Activated naive CD8-positive, alpha-beta T cell (primary cell): ENCODE measurements at regions not wholly inside any gene's neighbourhood (a gene's known extent, or its start where the extent isn't known, plus 50 kb on each side); places are given as distances from the start of the nearest gene placed in this dataset.

Experiments
- H3K27ac Mint-ChIP-seq: one replicate; pipeline ENCODE4 v1.8.0; 2021; ENCODE audit warnings: mixed read lengths
- H3K27me3 Mint-ChIP-seq: one replicate; pipeline ENCODE4 v1.8.0; 2021; ENCODE audit warnings: mixed read lengths
- H3K36me3 Mint-ChIP-seq: one replicate; pipeline ENCODE4 v1.8.0; 2021; ENCODE audit warnings: mixed read lengths
- H3K4me1 Mint-ChIP-seq: one replicate; pipeline ENCODE4 v1.8.0; 2021; ENCODE audit warnings: low read depth, mixed read lengths
- H3K4me3 Mint-ChIP-seq: one replicate; pipeline ENCODE4 v1.8.0; 2021; ENCODE audit warnings: mild to moderate bottlenecking, mixed read lengths
- H3K9me3 Mint-ChIP-seq: one replicate; pipeline ENCODE4 v1.8.0; 2021; ENCODE audit warnings: low read depth, mixed read lengths

GRCh38 chr12:20018406-20018805 is 349.9 kb upstream of the PDE3A start:
- Mint-ChIP-seq H3K27ac (no peak overlapping the region), H3K4me3 (no peak overlapping the region), H3K36me3 (no peaks in the 10 kb centered on the region), H3K27me3 (no peaks in the 10 kb centered on the region), H3K9me3 (peaks cover 4% of the 10 kb centered on the region), H3K4me1 (no peaks in the 10 kb centered on the region)

- H3K27ac Mint-ChIP-seq = no peak overlapping the region
- no peaks in the 10 kb centered on the region for H3K4me1 Mint-ChIP-seq
- H3K9me3 Mint-ChIP-seq = no peaks in the 10 kb centered on the region
- no peak overlapping the region for H3K4me3 Mint-ChIP-seq
- peaks cover 1% of the 10 kb centered on the region for H3K27me3 Mint-ChIP-seq
- H3K36me3 Mint-ChIP-seq = no peaks in the 10 kb centered on the region
These were observed 344.1 kb upstream of the PDE3A start for GRCh38 chr12:20024194-20024593.

GRCh38 chr12:20028033-20028432 is 340.3 kb upstream of the PDE3A start:
- Mint-ChIP-seq H3K36me3 (no peaks in the 10 kb centered on the region), H3K4me1 (no peaks in the 10 kb centered on the region), H3K4me3 (no peak overlapping the region), H3K27me3 (peaks cover 3% of the 10 kb centered on the region), H3K27ac (no peak overlapping the region), H3K9me3 (no peaks in the 10 kb centered on the region)

- peaks cover 3% of the 10 kb centered on the region for H3K27me3 Mint-ChIP-seq
- no peaks in the 10 kb centered on the region for H3K4me1 Mint-ChIP-seq
- H3K9me3 Mint-ChIP-seq = no peaks in the 10 kb centered on the region
- H3K27ac Mint-ChIP-seq = no peak overlapping the region
- no peak overlapping the region for H3K4me3 Mint-ChIP-seq
- no peaks in the 10 kb centered on the region for H3K36me3 Mint-ChIP-seq
These were observed 337.5 kb upstream of the PDE3A start for GRCh38 chr12:20030826-20031225.

GRCh38 chr12:20039562-20039961 is 328.8 kb upstream of the PDE3A start:
- H3K4me1 Mint-ChIP-seq = no peaks in the 10 kb centered on the region
- no peaks in the 10 kb centered on the region for H3K9me3 Mint-ChIP-seq
- H3K36me3 Mint-ChIP-seq = no peaks in the 10 kb centered on the region

DNA sequence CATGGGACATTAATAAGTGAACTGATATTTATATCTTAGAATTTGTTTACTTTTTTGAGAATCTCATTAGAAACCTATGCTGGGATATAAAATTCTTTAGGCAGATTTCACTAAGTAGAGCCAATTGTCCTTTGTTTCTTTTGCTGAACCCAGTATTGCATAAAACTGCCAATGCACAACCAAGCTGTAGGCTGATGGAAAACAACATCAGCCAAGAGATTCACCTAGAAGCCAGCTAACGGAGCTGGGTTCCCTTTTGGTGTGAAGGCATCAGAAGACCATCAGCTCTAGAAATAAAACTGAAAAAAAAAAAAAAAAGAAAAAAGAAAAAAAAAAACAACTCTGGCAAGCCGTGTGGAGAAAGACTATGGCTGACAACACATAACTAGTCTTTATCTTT is 328.2 kb upstream of the PDE3A start:
- H3K36me3 Mint-ChIP-seq = no peaks in the 10 kb centered on the region
- H3K4me1 Mint-ChIP-seq = no peaks in the 10 kb centered on the region
- H3K9me3 Mint-ChIP-seq = no peaks in the 10 kb centered on the region
- H3K4me3 Mint-ChIP-seq = no peak overlapping the region
- H3K27ac Mint-ChIP-seq = no peak overlapping the region
- H3K27me3 Mint-ChIP-seq = peaks cover 2% of the 10 kb centered on the region

More at GRCh38 chr12:20039562-20039961, 328.8 kb upstream of the PDE3A start:
- H3K4me3 Mint-ChIP-seq = no peak overlapping the region
- peaks cover 2% of the 10 kb centered on the region for H3K27me3 Mint-ChIP-seq
- H3K27ac Mint-ChIP-seq = no peak overlapping the region

- no peak overlapping the region for H3K27ac Mint-ChIP-seq
- H3K4me1 Mint-ChIP-seq = no peaks in the 10 kb centered on the region
- H3K36me3 Mint-ChIP-seq = no peaks in the 10 kb centered on the region
- no peak overlapping the region for H3K4me3 Mint-ChIP-seq
- no peaks in the 10 kb centered on the region for H3K9me3 Mint-ChIP-seq
- H3K27me3 Mint-ChIP-seq = peaks cover 2% of the 10 kb centered on the region
These were observed 327.5 kb upstream of the PDE3A start for GRCh38 chr12:20040831-20041230.

DNA sequence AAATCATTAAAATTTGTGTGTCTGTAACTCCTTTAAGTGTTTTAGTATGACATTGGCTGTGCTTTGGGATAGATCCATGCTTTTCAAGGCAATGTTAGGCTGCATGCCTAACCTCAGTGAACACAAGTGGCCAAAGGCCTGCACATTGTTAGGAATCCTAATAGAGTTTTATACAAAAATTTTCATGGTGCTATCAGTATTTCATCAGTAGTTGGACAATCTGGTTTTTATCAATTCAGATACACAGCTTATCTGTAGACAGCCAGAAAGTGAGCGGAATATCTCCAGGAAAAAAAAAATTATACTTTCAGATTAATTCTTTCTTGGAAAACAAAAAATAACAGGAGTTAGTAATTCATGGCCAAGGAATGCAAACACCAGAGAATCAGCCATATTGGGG is 324.0 kb upstream of the PDE3A start:
- Mint-ChIP-seq H3K4me1 (no peaks in the 10 kb centered on the region), H3K27ac (no peak overlapping the region), H3K27me3 (no peaks in the 10 kb centered on the region), H3K9me3 (peaks cover 6% of the 10 kb centered on the region), H3K4me3 (no peak overlapping the region), H3K36me3 (no peaks in the 10 kb centered on the region)

DNA sequence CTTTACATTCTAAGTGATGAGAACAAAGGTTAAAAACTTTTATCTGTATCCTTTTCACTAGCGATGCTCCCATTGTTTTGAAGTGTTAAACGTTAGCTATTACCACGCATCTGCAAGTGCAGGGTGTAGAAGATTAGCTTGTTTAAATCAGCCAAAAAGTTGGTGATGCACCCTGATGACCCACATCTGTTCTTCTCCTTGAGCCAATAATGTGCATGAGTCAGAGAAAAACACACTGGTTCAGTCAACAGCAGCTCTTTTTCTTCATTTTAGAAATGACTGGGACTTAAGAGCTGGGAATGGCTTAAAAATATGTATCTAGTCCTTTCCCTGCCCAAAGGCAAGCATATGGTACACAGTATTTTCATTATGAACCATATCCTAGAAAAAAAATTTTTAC is 323.5 kb upstream of the PDE3A start:
- Mint-ChIP-seq H3K9me3 (peaks cover 6% of the 10 kb centered on the region), H3K27ac (no peak overlapping the region), H3K4me3 (no peak overlapping the region), H3K36me3 (no peaks in the 10 kb centered on the region), H3K27me3 (no peaks in the 10 kb centered on the region), H3K4me1 (no peaks in the 10 kb centered on the region)

DNA sequence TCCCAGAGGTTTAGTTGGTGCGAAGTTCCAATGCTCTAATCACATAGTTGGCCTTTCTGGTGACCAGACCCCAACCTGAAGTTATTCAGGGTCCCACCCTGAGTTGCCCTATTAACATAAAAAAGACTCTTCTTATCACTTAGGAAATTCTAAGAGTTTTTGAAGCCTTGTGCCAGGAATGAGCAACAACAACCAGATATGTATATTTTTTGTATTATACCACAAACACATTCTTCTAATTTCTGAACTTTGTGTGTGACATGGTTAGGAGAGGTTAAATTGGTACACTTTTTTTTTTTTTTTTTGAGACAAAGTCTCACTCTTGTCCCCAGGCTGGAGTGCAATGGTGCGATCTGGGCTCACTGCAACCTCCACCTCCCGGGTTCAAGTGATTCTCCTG is 320.4 kb upstream of the PDE3A start:
- Mint-ChIP-seq H3K9me3 (peaks cover 6% of the 10 kb centered on the region), H3K27me3 (no peaks in the 10 kb centered on the region), H3K4me1 (no peaks in the 10 kb centered on the region), H3K36me3 (no peaks in the 10 kb centered on the region), H3K27ac (no peak overlapping the region), H3K4me3 (no peak overlapping the region)

- no peaks in the 10 kb centered on the region for H3K27me3 Mint-ChIP-seq
- no peaks in the 10 kb centered on the region for H3K4me1 Mint-ChIP-seq
- no peak overlapping the region for H3K4me3 Mint-ChIP-seq
- peaks cover 6% of the 10 kb centered on the region for H3K9me3 Mint-ChIP-seq
- H3K36me3 Mint-ChIP-seq = no peaks in the 10 kb centered on the region
- H3K27ac Mint-ChIP-seq = no peak overlapping the region
These were observed 318.1 kb upstream of the PDE3A start for GRCh38 chr12:20050221-20050620.

DNA sequence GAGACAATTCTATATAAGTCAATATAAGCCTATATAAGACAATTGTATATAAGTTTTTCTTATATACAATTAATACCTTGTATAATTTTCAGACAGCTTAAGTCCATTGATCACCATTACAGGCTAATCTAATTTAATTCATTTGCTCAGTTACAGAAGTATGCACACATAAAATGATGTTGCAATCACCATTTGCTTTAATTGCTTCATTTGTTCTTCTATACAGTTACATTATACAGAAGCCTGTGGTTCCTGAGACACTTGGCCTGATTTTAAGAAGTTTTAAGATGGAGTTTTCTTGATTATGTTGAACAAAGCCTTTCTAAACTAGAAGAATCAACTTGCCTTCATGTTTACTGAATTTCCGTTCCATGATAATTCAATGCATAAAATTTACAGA is 314.6 kb upstream of the PDE3A start:
- no peaks in the 10 kb centered on the region for H3K36me3 Mint-ChIP-seq
- peaks cover 6% of the 10 kb centered on the region for H3K9me3 Mint-ChIP-seq
- no peak overlapping the region for H3K4me3 Mint-ChIP-seq
- no peak overlapping the region for H3K27ac Mint-ChIP-seq
- H3K4me1 Mint-ChIP-seq = no peaks in the 10 kb centered on the region
- no peaks in the 10 kb centered on the region for H3K27me3 Mint-ChIP-seq

GRCh38 chr12:20055856-20056255 is 312.5 kb upstream of the PDE3A start:
- Mint-ChIP-seq H3K27ac (no peak overlapping the region), H3K4me3 (no peak overlapping the region), H3K27me3 (no peaks in the 10 kb centered on the region), H3K36me3 (no peaks in the 10 kb centered on the region), H3K9me3 (peaks cover 3% of the 10 kb centered on the region), H3K4me1 (no peaks in the 10 kb centered on the region)

DNA sequence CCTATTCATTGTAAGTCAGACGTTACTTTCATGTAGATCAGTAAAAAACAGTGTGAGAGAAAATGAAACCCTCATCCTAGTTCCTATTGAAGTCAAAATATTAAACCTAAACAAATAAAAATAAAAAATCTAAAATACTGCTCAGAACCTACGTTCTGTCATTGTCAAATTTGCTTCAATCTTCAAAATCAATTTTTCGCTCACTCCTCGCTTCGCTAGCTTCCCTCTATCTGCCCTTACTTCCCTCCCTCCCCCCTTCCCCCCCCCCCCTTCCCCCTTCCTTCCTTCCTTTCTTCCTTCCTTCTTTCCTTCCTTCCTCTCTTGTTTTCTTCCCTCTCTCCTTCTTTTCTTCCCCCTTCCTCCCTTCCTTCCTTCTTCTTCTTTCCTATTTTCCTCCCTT is 310.9 kb upstream of the PDE3A start:
- Mint-ChIP-seq H3K4me1 (no peaks in the 10 kb centered on the region), H3K27ac (no peak overlapping the region), H3K4me3 (no peak overlapping the region), H3K27me3 (no peaks in the 10 kb centered on the region), H3K9me3 (peaks cover 3% of the 10 kb centered on the region), H3K36me3 (no peaks in the 10 kb centered on the region)

- Mint-ChIP-seq H3K9me3 (peaks cover 9% of the 10 kb centered on the region), H3K4me3 (no peak overlapping the region), H3K4me1 (no peaks in the 10 kb centered on the region), H3K27me3 (peaks cover 2% of the 10 kb centered on the region), H3K36me3 (no peaks in the 10 kb centered on the region), H3K27ac (no peak overlapping the region)
These were observed 305.2 kb upstream of the PDE3A start for GRCh38 chr12:20063116-20063515.

- no peaks in the 10 kb centered on the region for H3K9me3 Mint-ChIP-seq
- no peaks in the 10 kb centered on the region for H3K27me3 Mint-ChIP-seq
- no peak overlapping the region for H3K27ac Mint-ChIP-seq
- no peak overlapping the region for H3K4me3 Mint-ChIP-seq
- no peaks in the 10 kb centered on the region for H3K36me3 Mint-ChIP-seq
- H3K4me1 Mint-ChIP-seq = no peaks in the 10 kb centered on the region
These were observed 290.7 kb upstream of the PDE3A start for GRCh38 chr12:20077618-20078017.

- no peaks in the 10 kb centered on the region for H3K27me3 Mint-ChIP-seq
- no peaks in the 10 kb centered on the region for H3K36me3 Mint-ChIP-seq
- H3K27ac Mint-ChIP-seq = no peak overlapping the region
- H3K4me3 Mint-ChIP-seq = no peak overlapping the region
- H3K9me3 Mint-ChIP-seq = no peaks in the 10 kb centered on the region
- no peaks in the 10 kb centered on the region for H3K4me1 Mint-ChIP-seq
These were observed 279.3 kb upstream of the PDE3A start for GRCh38 chr12:20089077-20089476.
